WTC11 (cell line): ENCODE measurements at regions not wholly inside any gene's neighbourhood (a gene's known extent, or its start where the extent isn't known, plus 50 kb on each side); places are given as distances from the start of the nearest gene placed in this dataset.

Source experiments
- ATAC-seq: fragments of 200-7000 bp; cut with Tn5 transposase; 2 replicates; pipeline ENCODE4 v1.10.0; 2021; ENCODE audit warnings: mild to moderate bottlenecking, moderate library complexity
- CTCF ChIA-PET: fragments of 300-600 bp; sonication (Branson Sonifier 250); formaldehyde crosslinking; loops from one replicate; lab custom pipeline; 2021; ENCODE audit warnings: antibody characterized with exemption; lab: Charles Lee
- POLR2A ChIA-PET: fragments of 350-600 bp; sonication (Branson Sonifier 250); formaldehyde crosslinking; loops from one replicate; lab custom pipeline; 2021; ENCODE audit warnings: antibody characterized with exemption; lab: Charles Lee
- DNase-seq: peaks from one replicate; pipeline ENCODE4 v3.0.0; 2021; ENCODE audit warnings: low spot score
- H3K27ac Mint-ChIP-seq: 2 replicates; pipeline ENCODE4 v1.8.0; 2021; ENCODE audit warnings: mixed read lengths
- H3K27me3 Mint-ChIP-seq: 2 replicates; pipeline ENCODE4 v1.8.0; 2021; ENCODE audit warnings: low read depth, mild to moderate bottlenecking, moderate library complexity, mixed read lengths
- H3K36me3 Mint-ChIP-seq: 2 replicates; pipeline ENCODE4 v1.8.0; 2021; ENCODE audit warnings: mixed read lengths
- H3K4me1 Mint-ChIP-seq: 2 replicates; pipeline ENCODE4 v1.8.0; 2022; ENCODE audit warnings: mixed read lengths
- H3K4me3 Mint-ChIP-seq: 2 replicates; pipeline ENCODE4 v1.8.0; 2021; ENCODE audit warnings: mild to moderate bottlenecking, moderate library complexity, mixed read lengths
- H3K9me3 Mint-ChIP-seq: 2 replicates; pipeline ENCODE4 v1.8.0; 2021; ENCODE audit warnings: mixed read lengths
- CBFB ChIP-seq: sonication (generic); formaldehyde crosslinking; IDR thresholded peaks from 2 replicates; pipeline ENCODE4 v1.8.1; 2022; ENCODE audit warnings: mild to moderate bottlenecking, low read depth, missing genetic modification reagents
- ELF4 ChIP-seq: sonication (generic); formaldehyde crosslinking; IDR thresholded peaks from 2 replicates; pipeline ENCODE4 v1.8.1; 2022; ENCODE audit warnings: low read depth, mild to moderate bottlenecking, moderate library complexity, missing genetic modification reagents
- FOXK1 ChIP-seq: sonication (generic); formaldehyde crosslinking; IDR thresholded peaks from 2 replicates; pipeline ENCODE4 v1.8.0; 2022; ENCODE audit warnings: mild to moderate bottlenecking, moderate library complexity, missing genetic modification reagents
- GTF2I ChIP-seq: fragments of 250-450 bp; sonication (Bioruptor Pico); conservative IDR thresholded peaks from 2 replicates; pipeline ENCODE4 v1.4.0; 2021; ENCODE audit warnings: mild to moderate bottlenecking
- HMGA2 ChIP-seq: fragments of 250-450 bp; sonication (Bioruptor Pico); IDR thresholded peaks from 2 replicates; pipeline ENCODE4 v1.4.0; 2021; ENCODE audit warnings: mild to moderate bottlenecking, moderate library complexity
- JUN ChIP-seq: sonication (generic); formaldehyde crosslinking; IDR thresholded peaks from 2 replicates; pipeline ENCODE4 v1.8.0; 2023; ENCODE audit warnings: mild to moderate bottlenecking, missing genetic modification reagents
- NFE2L1 ChIP-seq: sonication (generic); formaldehyde crosslinking; IDR thresholded peaks from 2 replicates; pipeline ENCODE4 v1.8.1; 2023; ENCODE audit warnings: missing genetic modification reagents
- RELA ChIP-seq: sonication (generic); formaldehyde crosslinking; IDR thresholded peaks from 2 replicates; pipeline ENCODE4 v1.8.1; 2022; ENCODE audit warnings: missing genetic modification reagents, mild to moderate bottlenecking, borderline replicate concordance
- ZBTB21 ChIP-seq: sonication (generic); formaldehyde crosslinking; IDR thresholded peaks from 2 replicates; pipeline ENCODE4 v1.8.1; 2023; ENCODE audit warnings: mild to moderate bottlenecking, missing genetic modification reagents, borderline replicate concordance
- ZNF121 ChIP-seq: sonication (generic); formaldehyde crosslinking; IDR thresholded peaks from 2 replicates; pipeline ENCODE4 v1.8.0; 2023; ENCODE audit warnings: missing genetic modification reagents
- ZNF138 ChIP-seq: sonication (generic); formaldehyde crosslinking; conservative IDR thresholded peaks from 2 replicates; pipeline ENCODE4 v1.8.1; 2022; ENCODE audit warnings: mild to moderate bottlenecking, moderate library complexity, missing genetic modification reagents
- ZNF317 ChIP-seq: sonication (generic); formaldehyde crosslinking; IDR thresholded peaks from 2 replicates; pipeline ENCODE4 v1.8.1; 2023; ENCODE audit warnings: low read depth, mild to moderate bottlenecking, moderate library complexity, missing genetic modification reagents, borderline replicate concordance
- ZNF671 ChIP-seq: fragments of 250-450 bp; sonication (Bioruptor Pico); IDR thresholded peaks from 2 replicates; pipeline ENCODE4 v1.8.0; 2021; ENCODE audit warnings: mild to moderate bottlenecking
- TF ChIP-seq, protein P1 (sequence below): sonication (generic); formaldehyde crosslinking; IDR thresholded peaks from 2 replicates; pipeline ENCODE4 v1.8.0; 2022; ENCODE audit warnings: mild to moderate bottlenecking, missing genetic modification reagents
- TF ChIP-seq, protein P2 (sequence below): sonication (generic); formaldehyde crosslinking; IDR thresholded peaks from 2 replicates; pipeline ENCODE4 v1.8.0; 2022; ENCODE audit warnings: missing genetic modification reagents
- TF ChIP-seq, protein P3 (sequence below): sonication (generic); formaldehyde crosslinking; IDR thresholded peaks from 2 replicates; pipeline ENCODE4 v1.8.1; 2023; ENCODE audit warnings: mild to moderate bottlenecking, missing genetic modification reagents
- TF ChIP-seq, protein P4 (sequence below): sonication (generic); formaldehyde crosslinking; IDR thresholded peaks from 2 replicates; pipeline ENCODE4 v1.8.1; 2022; ENCODE audit warnings: mild to moderate bottlenecking, moderate library complexity, missing genetic modification reagents
- TF ChIP-seq, protein P5 (sequence below): sonication (generic); formaldehyde crosslinking; IDR thresholded peaks from 2 replicates; pipeline ENCODE4 v1.8.1; 2022; ENCODE audit warnings: low read depth, mild to moderate bottlenecking, moderate library complexity, missing genetic modification reagents, borderline replicate concordance
- TF ChIP-seq, protein P6 (sequence below): fragments of 250-450 bp; sonication (Bioruptor Pico); IDR thresholded peaks from 2 replicates; pipeline ENCODE4 v1.9.0; 2021; ENCODE audit warnings: mild to moderate bottlenecking, borderline replicate concordance
- TF ChIP-seq, protein P7 (sequence below): sonication (generic); formaldehyde crosslinking; IDR thresholded peaks from 2 replicates; pipeline ENCODE4 v1.8.1; 2022; ENCODE audit warnings: low read depth, missing genetic modification reagents, borderline replicate concordance

DNA sequence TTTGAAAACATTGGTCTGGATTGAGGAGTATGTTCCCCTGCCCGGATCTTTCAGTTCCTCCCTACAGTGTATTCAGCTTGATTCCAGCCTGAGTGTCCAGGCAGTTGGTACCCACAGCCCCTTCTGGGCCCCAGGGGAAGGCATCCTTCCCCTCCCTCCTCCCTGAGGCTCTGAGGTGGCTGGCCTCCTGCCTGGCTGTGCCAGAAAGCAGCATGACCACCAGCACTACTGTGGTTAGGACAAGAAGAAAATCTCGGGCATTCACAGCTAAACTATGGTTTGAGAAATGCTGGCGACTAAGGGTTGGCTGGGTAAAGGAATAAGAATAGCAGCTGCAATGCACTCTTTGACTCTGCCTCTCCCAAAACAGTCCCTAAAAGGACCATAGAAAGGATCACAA, 84.6 kb upstream of the LIFR start (continued):
- no peak for TF ChIP-seq FOXK1 (CRISPR knock-in tag)
- TF ChIP-seq, protein P1, sequence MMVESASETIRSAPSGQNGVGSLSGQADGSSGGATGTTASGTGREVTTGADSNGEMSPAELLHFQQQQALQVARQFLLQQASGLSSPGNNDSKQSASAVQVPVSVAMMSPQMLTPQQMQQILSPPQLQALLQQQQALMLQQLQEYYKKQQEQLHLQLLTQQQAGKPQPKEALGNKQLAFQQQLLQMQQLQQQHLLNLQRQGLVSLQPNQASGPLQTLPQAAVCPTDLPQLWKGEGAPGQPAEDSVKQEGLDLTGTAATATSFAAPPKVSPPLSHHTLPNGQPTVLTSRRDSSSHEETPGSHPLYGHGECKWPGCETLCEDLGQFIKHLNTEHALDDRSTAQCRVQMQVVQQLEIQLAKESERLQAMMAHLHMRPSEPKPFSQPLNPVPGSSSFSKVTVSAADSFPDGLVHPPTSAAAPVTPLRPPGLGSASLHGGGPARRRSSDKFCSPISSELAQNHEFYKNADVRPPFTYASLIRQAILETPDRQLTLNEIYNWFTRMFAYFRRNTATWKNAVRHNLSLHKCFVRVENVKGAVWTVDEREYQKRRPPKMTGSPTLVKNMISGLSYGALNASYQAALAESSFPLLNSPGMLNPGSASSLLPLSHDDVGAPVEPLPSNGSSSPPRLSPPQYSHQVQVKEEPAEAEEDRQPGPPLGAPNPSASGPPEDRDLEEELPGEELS (CRISPR knock-in tag): no peak
- TF ChIP-seq, protein P2, sequence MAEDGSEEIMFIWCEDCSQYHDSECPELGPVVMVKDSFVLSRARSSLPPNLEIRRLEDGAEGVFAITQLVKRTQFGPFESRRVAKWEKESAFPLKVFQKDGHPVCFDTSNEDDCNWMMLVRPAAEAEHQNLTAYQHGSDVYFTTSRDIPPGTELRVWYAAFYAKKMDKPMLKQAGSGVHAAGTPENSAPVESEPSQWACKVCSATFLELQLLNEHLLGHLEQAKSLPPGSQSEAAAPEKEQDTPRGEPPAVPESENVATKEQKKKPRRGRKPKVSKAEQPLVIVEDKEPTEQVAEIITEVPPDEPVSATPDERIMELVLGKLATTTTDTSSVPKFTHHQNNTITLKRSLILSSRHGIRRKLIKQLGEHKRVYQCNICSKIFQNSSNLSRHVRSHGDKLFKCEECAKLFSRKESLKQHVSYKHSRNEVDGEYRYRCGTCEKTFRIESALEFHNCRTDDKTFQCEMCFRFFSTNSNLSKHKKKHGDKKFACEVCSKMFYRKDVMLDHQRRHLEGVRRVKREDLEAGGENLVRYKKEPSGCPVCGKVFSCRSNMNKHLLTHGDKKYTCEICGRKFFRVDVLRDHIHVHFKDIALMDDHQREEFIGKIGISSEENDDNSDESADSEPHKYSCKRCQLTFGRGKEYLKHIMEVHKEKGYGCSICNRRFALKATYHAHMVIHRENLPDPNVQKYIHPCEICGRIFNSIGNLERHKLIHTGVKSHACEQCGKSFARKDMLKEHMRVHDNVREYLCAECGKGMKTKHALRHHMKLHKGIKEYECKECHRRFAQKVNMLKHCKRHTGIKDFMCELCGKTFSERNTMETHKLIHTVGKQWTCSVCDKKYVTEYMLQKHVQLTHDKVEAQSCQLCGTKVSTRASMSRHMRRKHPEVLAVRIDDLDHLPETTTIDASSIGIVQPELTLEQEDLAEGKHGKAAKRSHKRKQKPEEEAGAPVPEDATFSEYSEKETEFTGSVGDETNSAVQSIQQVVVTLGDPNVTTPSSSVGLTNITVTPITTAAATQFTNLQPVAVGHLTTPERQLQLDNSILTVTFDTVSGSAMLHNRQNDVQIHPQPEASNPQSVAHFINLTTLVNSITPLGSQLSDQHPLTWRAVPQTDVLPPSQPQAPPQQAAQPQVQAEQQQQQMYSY (CRISPR knock-in tag): no peak
- no peak for TF ChIP-seq ZNF671 (CRISPR knock-in tag)
- no peak for TF ChIP-seq HMGA2 (CRISPR knock-in tag)
- TF ChIP-seq NFE2L1 (CRISPR knock-in tag): no peak
- no peak for TF ChIP-seq ELF4 (CRISPR knock-in tag)

DNA sequence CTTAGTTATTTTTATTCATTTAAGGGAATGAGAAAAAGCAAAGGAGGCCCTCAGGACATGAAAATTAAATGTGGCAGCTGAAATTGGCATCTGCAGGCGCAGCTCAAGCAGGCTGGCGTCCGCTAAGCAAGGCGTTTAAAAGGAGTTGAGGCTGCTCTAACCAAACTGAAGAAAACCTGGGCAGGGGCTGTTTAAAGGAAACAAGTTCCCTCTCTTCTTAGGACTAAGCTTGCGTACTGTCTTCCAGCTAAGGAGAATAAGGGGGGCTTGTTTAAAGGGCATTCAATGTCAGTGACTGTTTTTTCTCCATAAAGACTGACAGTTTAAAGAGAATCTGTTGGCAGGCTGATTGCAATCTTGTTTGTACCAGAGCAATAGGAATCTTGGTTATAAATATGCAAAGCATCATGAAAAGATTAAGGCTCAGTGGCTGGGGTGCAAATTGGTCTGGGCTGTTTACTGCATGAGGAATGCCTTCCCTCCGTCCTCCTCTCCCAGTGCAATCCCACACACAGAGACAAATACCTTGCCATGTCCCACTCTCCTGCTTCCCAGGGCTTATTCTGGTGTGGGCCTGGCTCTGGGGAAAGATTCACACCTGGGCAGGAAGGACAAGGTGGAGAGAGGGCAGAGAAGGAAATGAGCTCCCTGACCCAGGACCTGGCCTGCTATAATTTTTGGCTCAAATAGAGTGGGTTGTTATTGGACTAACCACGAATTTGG, 85.9 kb upstream of the LIFR start:
- peaks cover 5% of the 10 kb centered on the region; the same call in 1 of the 2 replicates for H3K4me1 Mint-ChIP-seq
- no peak for ATAC-seq
- H3K4me3 Mint-ChIP-seq: no peak overlapping the region
- no peak for DNase-seq
- H3K27ac Mint-ChIP-seq: no peak overlapping the region
- CTCF ChIA-PET: no interaction called here
- no peaks in the 10 kb centered on the region for H3K36me3 Mint-ChIP-seq
- POLR2A ChIA-PET: no interaction called here
- H3K9me3 Mint-ChIP-seq: peaks cover 17% of the 10 kb centered on the region
- H3K27me3 Mint-ChIP-seq: no peaks in the 10 kb centered on the region; the same call in 1 of the 2 replicates
- TF ChIP-seq, protein P3, sequence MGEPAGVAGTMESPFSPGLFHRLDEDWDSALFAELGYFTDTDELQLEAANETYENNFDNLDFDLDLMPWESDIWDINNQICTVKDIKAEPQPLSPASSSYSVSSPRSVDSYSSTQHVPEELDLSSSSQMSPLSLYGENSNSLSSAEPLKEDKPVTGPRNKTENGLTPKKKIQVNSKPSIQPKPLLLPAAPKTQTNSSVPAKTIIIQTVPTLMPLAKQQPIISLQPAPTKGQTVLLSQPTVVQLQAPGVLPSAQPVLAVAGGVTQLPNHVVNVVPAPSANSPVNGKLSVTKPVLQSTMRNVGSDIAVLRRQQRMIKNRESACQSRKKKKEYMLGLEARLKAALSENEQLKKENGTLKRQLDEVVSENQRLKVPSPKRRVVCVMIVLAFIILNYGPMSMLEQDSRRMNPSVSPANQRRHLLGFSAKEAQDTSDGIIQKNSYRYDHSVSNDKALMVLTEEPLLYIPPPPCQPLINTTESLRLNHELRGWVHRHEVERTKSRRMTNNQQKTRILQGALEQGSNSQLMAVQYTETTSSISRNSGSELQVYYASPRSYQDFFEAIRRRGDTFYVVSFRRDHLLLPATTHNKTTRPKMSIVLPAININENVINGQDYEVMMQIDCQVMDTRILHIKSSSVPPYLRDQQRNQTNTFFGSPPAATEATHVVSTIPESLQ: no peak
- TF ChIP-seq, protein P4, sequence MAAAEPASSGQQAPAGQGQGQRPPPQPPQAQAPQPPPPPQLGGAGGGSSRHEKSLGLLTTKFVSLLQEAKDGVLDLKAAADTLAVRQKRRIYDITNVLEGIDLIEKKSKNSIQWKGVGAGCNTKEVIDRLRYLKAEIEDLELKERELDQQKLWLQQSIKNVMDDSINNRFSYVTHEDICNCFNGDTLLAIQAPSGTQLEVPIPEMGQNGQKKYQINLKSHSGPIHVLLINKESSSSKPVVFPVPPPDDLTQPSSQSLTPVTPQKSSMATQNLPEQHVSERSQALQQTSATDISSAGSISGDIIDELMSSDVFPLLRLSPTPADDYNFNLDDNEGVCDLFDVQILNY (CRISPR knock-in tag): no peak
- TF ChIP-seq, protein P5, sequence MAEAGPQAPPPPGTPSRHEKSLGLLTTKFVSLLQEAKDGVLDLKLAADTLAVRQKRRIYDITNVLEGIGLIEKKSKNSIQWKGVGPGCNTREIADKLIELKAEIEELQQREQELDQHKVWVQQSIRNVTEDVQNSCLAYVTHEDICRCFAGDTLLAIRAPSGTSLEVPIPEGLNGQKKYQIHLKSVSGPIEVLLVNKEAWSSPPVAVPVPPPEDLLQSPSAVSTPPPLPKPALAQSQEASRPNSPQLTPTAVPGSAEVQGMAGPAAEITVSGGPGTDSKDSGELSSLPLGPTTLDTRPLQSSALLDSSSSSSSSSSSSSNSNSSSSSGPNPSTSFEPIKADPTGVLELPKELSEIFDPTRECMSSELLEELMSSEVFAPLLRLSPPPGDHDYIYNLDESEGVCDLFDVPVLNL (CRISPR knock-in tag): no peak
- TF ChIP-seq ZNF121 (CRISPR knock-in tag): no peak
- TF ChIP-seq CBFB: no peak
- TF ChIP-seq ZBTB21 (CRISPR knock-in tag): no peak
- TF ChIP-seq, protein P6, sequence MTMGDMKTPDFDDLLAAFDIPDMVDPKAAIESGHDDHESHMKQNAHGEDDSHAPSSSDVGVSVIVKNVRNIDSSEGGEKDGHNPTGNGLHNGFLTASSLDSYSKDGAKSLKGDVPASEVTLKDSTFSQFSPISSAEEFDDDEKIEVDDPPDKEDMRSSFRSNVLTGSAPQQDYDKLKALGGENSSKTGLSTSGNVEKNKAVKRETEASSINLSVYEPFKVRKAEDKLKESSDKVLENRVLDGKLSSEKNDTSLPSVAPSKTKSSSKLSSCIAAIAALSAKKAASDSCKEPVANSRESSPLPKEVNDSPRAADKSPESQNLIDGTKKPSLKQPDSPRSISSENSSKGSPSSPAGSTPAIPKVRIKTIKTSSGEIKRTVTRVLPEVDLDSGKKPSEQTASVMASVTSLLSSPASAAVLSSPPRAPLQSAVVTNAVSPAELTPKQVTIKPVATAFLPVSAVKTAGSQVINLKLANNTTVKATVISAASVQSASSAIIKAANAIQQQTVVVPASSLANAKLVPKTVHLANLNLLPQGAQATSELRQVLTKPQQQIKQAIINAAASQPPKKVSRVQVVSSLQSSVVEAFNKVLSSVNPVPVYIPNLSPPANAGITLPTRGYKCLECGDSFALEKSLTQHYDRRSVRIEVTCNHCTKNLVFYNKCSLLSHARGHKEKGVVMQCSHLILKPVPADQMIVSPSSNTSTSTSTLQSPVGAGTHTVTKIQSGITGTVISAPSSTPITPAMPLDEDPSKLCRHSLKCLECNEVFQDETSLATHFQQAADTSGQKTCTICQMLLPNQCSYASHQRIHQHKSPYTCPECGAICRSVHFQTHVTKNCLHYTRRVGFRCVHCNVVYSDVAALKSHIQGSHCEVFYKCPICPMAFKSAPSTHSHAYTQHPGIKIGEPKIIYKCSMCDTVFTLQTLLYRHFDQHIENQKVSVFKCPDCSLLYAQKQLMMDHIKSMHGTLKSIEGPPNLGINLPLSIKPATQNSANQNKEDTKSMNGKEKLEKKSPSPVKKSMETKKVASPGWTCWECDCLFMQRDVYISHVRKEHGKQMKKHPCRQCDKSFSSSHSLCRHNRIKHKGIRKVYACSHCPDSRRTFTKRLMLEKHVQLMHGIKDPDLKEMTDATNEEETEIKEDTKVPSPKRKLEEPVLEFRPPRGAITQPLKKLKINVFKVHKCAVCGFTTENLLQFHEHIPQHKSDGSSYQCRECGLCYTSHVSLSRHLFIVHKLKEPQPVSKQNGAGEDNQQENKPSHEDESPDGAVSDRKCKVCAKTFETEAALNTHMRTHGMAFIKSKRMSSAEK (CRISPR knock-in tag): no peak
- TF ChIP-seq, protein P7, sequence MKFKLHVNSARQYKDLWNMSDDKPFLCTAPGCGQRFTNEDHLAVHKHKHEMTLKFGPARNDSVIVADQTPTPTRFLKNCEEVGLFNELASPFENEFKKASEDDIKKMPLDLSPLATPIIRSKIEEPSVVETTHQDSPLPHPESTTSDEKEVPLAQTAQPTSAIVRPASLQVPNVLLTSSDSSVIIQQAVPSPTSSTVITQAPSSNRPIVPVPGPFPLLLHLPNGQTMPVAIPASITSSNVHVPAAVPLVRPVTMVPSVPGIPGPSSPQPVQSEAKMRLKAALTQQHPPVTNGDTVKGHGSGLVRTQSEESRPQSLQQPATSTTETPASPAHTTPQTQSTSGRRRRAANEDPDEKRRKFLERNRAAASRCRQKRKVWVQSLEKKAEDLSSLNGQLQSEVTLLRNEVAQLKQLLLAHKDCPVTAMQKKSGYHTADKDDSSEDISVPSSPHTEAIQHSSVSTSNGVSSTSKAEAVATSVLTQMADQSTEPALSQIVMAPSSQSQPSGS (CRISPR knock-in tag): no peak
- no peak for TF ChIP-seq ZNF138 (CRISPR knock-in tag)
- no peak for TF ChIP-seq RELA
- TF ChIP-seq GTF2I (CRISPR knock-in tag): no peak
- TF ChIP-seq JUN: no peak
- TF ChIP-seq ZNF317 (CRISPR knock-in tag): no peak
